ENCODE measurements at regions not wholly inside any gene's neighbourhood (a gene's known extent, or its start where the extent isn't known, plus 50 kb on each side); places are given as distances from the start of the nearest gene placed in this dataset.

GRCh38 chr18:54736981-54737380 is 91.3 kb upstream of the RAB27B start:
- Histone ChIP-seq H3K4me1 (no peaks in the 10 kb centered on the region), H3K27me3 (ENCODE audit: low read depth) (peaks cover 6% of the 10 kb centered on the region), H3K4me3 (no peak overlapping the region), H3K36me3 (no peaks in the 10 kb centered on the region), H3K9me3 (replicated peaks) (no peaks in the 10 kb centered on the region), H3K27ac (replicated peaks) (no peak overlapping the region)
- intact Hi-C loops (cut with micrococcal nuclease): no loop called here
- DNase-seq: no peak
- TF ChIP-seq CTCF (IDR thresholded peaks at IDR 0.05; ENCODE audit: borderline replicate concordance): no peak

DNA sequence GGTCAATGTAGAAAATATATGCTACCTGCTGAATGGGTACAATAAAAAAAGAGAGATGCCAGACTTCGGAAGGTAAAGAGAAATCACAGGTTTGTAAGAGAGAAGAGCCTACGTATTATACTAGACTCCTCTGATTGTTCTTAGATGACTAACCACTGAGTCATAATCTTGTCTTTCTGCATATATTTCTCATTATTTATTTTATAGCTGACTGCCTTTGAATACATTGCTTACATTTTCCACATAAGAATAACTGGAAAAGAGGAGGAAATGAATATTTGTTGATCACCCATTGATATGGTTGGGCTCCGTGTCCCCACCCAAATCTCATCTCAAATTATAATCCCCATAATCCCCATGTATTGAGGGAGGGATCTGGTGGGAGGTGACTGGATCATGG is 90.3 kb upstream of the RAB27B start:
- no peak for DNase-seq
- H3K27ac ChIP-seq (replicated peaks): no peak overlapping the region
- H3K27me3 ChIP-seq (ENCODE audit: low read depth): peaks cover 4% of the 10 kb centered on the region
- H3K4me1 ChIP-seq: peaks cover 5% of the 10 kb centered on the region
- H3K9me3 ChIP-seq (replicated peaks): no peaks in the 10 kb centered on the region
- H3K36me3 ChIP-seq: no peaks in the 10 kb centered on the region
- H3K4me3 ChIP-seq: no peak overlapping the region
- no peak for TF ChIP-seq CTCF (IDR thresholded peaks at IDR 0.05; ENCODE audit: borderline replicate concordance)
- intact Hi-C loops (cut with micrococcal nuclease): no loop called here

DNA sequence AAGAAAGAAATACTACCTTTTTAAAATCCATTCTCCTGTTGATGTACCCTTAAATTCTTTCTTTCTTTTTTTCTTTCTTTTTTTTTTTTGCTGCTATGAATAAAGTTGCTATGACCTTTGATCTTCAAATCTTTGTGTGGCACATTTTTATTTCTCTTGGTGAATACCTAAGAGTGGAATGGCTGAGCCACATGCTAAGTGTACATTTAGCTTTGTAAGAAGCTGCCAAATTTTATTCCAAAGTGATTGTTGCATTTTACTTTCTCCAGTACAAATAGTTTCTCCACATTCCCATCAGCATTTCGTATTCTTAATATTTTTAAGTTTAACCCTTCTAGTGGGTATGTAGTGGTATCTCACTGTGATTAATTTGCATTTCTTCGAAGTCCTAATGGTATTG is 88.8 kb upstream of the RAB27B start:
- Histone ChIP-seq H3K4me3 (no peak overlapping the region), H3K27me3 (ENCODE audit: low read depth) (no peaks in the 10 kb centered on the region), H3K4me1 (peaks cover 5% of the 10 kb centered on the region), H3K9me3 (replicated peaks) (no peaks in the 10 kb centered on the region), H3K27ac (replicated peaks) (no peak overlapping the region), H3K36me3 (no peaks in the 10 kb centered on the region)
- DNase-seq: no peak
- intact Hi-C loops (cut with micrococcal nuclease): no loop called here
- no peak for TF ChIP-seq CTCF (IDR thresholded peaks at IDR 0.05; ENCODE audit: borderline replicate concordance)

DNA sequence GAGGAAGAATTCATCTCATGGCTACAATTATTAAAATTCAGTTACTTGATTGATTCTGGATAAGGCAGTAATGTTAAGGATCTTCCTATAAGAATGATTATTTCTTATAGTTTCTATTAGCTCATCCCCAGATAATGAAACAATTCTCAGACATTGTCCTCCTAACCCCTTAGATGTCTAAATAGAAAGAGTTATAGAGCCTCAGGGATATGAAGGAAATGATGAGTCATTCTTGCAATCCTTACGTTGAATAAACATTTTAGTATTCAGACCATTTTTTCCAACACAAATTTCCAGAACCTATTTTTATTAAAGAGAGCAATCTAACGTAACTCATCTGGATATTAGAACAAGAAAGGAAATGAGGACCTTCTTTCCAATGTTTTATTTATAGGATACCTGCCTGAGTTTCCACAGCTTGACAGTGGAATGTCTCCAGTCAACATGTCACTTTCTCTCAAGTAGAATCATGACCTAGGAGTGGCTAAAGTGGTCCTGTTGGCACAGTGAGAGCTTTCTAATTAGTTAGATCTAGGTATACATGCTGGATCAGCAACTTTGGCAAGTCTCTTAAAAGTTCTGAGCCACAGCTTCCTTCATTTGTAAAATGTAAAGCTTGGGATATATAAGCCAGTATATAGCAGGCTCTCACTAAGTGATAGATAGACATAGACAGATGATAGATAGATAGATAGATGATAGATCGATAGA is 88.0 kb upstream of the RAB27B start:
- no peaks in the 10 kb centered on the region for H3K36me3 ChIP-seq
- intact Hi-C loops (cut with micrococcal nuclease): no loop called here

GRCh38 chr18:54742120-54742519 is 86.2 kb upstream of the RAB27B start:
- no peak for TF ChIP-seq CTCF (IDR thresholded peaks at IDR 0.05; ENCODE audit: borderline replicate concordance)
- no peaks in the 10 kb centered on the region for H3K36me3 ChIP-seq
- DNase-seq: no peak
- no peaks in the 10 kb centered on the region for H3K27me3 ChIP-seq (ENCODE audit: low read depth)
- H3K4me1 ChIP-seq: peaks cover 5% of the 10 kb centered on the region
- no peak overlapping the region for H3K27ac ChIP-seq (replicated peaks)
- H3K9me3 ChIP-seq (replicated peaks): no peaks in the 10 kb centered on the region
- H3K4me3 ChIP-seq: no peak overlapping the region
- intact Hi-C loops (cut with micrococcal nuclease): no loop called here

More for the DNA sequence above, 88.0 kb upstream of the RAB27B start:
- no peak for TF ChIP-seq CTCF (IDR thresholded peaks at IDR 0.05; ENCODE audit: borderline replicate concordance)
- no peak overlapping the region for H3K4me3 ChIP-seq
- no peak for DNase-seq
- no peak overlapping the region for H3K27ac ChIP-seq (replicated peaks)
- no peaks in the 10 kb centered on the region for H3K9me3 ChIP-seq (replicated peaks)
- peaks cover 5% of the 10 kb centered on the region for H3K4me1 ChIP-seq
- no peaks in the 10 kb centered on the region for H3K27me3 ChIP-seq (ENCODE audit: low read depth)
